ENCODE measurements at regions not wholly inside any gene's neighbourhood (a gene's known extent, or its start where the extent isn't known, plus 50 kb on each side); places are given as distances from the start of the nearest gene placed in this dataset.
"Not testable (repeated sequence)": the region's sequence is repeated elsewhere in the genome, so short reads cannot be mapped to it uniquely, and the experiment has no call there.

DNA sequence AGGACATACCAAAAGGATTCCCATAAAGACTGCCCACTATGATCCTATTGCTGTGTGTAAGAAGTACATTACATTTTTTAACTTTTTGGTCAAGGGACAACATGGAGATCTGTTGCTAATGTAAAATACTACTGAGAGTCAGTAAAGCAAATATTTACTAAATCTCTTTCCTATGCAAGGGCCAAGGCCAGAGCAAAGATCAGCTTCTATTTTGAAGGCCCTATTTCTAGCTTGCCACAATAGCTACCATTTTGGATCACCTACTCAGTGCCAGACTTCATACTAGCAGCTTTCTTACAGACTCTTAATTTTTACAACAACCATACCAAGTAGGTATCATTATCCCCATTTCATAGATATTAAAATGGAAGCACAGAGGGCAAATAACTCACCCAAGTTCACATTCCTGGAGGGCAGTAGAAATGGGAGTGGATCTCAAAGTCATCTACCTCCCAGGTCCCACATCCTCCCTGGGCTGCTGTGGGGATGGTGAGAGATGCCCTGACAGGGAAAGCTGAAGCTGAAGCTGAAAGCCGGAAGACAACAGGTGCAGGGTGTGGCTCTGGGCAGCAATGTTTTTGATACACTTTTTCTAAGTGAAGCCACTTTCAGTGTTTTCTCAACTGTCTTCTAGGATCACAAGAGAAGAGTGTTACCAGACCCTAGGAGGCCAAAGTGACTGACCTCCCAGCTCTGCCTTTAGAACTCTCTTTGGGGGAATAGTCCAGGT lies 321.2 kb downstream of the UBE3D start:
- no peak for DNase-seq

DNA sequence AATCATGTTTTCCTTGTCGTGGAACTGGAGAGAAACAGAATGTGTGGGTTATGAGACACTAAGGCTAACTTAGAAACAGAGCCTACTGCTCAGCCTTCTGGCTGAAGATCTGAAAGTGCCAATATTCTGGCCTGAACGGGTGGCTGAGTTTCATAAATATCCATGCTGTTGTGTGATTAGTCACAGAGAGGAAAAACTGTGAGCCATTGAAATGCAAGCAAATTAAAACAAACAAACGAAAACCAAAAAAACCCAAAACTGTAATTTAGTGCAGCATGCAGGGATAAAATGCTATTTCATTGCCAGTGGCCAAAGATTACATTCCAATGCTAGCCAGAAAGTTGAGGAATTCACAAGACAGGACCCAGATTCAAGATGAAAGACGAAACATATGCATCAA lies 315.1 kb downstream of the UBE3D start:
- DNase-seq: no peak

DNA sequence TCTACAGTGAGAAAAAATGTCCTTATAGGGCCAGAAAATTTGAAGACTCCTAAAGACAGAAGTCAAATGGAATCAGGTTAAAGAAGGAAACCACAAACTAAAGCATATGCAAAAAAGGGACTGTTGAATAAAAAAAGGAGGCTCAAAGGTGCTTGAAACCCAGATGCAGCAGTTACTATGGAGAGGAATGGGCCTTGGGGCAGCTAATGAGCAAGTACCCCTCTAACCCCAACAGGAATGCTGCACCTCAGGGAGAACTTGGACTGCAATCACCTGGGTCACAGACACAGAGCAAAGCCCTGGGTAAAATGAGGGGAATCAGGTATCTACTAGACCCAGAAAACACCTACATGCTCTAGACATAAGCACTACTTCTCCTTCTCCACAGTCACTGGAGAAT lies 313.9 kb downstream of the UBE3D start:
- DNase-seq: no peak

DNA sequence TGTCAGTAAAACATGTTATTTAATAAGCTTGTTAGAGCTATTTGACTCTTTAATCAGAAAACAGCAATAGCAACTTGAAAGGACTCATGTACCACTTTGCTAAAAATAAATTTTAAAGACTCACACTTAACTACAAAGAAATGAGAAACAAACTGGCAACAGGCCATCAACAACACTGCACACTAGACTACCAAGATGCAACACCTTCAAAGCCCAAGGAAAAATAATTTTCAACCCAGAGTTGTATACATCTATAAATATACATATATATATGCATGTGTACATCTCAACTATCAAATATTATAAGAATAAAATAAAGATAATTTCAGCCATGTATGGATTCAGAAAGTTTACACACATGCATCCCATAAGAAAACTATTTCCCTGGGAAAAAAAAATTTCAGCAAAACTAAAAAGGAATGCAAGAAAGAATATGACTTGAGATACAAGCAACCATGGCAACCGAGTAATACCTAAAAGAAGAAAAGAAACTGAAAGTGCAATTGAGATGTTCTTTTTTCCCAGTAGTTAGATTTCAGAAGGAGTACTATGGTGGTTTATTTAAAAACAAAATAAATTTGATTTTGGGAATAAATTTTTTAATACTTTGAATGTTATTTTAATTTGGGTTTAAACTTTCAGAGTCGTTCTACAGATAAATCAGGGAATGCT lies 303.8 kb downstream of the UBE3D start:
- no peak for DNase-seq

DNA sequence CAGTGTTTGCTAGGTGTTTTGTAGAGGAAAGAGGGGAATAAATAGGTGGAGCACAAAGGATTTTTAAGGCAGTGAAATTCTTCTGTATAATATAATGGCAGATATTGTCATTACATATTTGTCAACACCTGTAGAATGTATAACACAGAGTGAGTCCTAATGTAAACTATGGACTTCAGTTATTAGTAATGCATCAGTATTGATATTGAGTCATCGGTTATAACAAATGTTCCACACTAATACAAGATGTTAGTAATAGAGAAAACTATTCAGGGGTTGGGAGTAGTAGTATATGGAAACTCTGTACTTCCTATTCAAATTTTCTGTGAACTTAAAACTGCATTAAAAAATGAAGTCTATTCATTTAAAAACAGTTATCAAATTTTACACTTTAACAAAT lies 299.2 kb downstream of the UBE3D start:
- DNase-seq: no peak

DNA sequence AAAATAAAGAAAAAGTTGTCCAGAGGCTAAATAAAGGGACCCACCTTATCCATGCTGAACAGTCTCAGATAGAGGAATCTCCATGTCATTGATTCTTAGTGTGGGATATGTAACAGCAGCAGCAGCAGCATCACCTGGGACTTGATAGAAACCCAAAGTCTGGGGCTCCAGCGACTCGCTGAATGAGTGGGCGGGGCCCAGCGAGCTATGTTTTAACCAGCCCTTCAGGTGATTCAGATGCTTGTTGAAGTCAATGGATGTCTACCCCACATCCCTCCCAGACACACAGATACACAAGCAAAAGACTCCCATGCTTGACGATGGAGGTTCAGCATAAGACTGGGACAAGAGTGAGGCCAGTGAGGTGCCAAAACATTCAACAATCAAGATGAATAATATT lies 298.6 kb downstream of the UBE3D start:
- DNase-seq: no peak

DNA sequence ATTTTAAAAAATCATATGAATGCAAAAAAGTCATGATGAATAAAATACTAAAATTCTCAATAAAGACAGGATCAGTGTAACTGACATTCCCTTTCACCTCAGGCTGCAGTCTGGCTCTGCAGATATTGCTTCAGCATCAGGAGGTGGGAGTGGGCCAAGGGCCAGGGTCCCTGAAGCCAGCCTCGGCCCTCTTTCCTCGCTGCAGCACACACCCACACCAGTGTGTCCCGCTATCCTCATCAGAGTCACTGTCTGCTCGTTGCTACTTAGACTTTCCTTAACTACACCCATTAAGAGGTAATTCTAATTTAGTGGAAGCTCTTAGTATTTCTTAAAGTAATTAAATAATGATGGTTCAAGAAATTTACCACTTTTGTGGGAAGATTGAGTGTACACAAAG lies 298.2 kb downstream of the UBE3D start:
- DNase-seq: no peak

DNA sequence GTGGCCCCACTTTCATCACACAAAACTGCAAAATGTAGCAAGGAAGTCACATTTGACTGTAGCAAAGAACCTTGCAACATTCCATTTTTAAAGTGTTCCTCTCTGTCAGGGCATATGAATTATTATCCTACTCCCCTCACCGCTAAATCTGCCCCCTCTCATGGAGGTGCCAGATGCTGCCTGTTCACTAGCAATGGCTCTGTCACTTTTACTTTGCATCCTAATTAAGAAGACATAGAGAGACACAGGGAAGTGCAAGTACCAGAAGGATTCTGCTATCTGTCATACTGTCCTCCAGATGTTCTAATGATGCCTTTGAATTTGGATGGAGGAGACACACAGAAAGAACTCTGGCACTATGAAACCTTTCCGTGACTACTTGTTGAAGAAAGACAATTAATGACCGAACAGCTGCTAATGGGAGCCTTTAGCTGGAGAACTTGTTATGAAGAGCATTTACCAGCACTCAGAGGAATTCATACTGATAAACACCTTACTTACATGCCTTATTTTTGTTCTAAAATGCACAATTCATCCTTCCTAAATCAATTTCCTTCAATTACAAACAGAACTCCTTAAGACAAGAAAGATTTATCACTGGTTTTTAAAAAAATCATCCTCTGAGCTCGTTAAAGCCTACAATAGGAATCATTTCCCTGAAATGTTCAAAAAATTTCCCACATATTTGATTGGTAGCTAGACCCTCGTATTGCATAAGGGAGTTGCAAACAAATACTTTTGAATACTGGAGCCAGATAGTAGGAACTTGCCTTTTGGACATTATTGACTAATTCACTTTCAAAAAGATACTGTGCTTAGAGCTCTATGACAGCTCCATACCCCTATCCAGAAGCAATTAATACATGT lies 292.6 kb downstream of the UBE3D start:
- no peak for DNase-seq

DNA sequence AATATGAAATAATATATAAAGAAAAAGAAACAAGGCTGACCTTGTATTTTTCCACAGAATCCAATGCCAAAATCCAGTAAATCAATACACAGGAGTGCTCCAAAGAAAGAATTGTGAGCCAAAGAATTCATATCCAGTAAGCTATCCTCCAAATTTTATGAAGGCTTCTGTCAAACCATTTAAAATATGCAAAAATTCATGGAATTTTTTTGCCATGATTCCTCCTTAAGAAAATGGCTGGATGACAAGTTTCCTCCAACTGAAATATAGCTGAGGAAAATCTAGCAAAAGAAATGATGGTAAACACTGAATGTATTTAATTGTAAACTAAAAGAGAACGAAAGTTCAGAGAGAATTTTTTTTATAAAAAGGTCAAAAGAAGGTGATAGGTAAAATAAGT lies 290.3 kb downstream of the UBE3D start:
- no peak for DNase-seq

DNA sequence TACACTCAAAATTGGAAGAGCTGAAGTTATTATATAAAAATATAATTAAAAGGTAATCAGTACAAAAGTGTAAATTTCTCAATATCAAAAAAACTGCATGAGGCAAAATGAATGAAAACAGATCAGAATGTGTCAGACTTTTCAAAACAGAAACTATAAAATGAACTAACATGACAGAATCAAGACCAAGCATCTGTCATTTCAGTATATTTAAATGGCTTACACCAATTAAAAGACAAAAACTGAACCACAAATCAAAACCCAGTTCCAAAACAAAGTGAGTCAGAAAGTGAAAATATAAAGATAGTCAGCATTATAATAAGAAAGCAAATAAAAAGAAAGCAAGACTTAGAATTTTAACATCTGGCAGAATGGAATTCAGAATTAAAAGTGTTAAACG lies 289.7 kb downstream of the UBE3D start:
- no peak for DNase-seq

DNA sequence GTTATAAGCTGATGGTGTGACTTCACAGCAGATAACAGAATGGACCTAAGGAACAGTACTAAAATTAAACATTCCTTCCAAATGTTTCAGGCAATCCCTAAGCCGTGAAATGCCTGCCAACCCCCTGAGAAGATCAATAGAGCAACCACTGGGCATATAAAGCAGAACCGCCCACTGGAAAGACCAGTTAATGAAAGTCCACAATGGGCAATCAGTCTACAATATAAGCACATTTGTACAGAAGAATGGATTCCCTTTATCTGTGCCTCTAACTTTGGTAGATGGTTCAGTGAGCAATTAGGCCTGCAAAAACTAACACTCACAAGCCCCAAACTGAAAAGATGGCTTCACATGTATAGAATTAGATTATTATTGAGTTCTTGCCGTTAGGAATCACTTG lies 286.6 kb downstream of the UBE3D start:
- DNase-seq: no peak

DNA sequence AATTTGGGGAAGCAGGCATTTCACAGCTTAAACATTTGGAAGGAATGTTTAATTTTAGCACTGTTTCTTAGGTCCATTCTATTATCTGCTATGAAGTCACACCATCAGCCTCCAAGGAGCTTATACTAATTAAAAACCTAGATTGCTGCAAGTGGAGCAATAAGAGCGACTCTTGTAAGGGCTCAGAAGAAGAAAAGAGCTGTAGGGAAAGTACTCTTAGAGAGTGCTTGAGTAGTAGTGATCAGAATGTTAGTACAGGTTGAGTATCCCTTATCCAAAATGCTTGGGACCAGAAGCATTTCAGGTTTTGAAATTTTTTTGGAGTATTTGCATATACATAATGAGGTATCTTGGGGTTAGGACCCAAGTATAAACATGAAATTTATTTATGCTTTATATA lies 285.3 kb downstream of the UBE3D start:
- DNase-seq: no peak

DNA sequence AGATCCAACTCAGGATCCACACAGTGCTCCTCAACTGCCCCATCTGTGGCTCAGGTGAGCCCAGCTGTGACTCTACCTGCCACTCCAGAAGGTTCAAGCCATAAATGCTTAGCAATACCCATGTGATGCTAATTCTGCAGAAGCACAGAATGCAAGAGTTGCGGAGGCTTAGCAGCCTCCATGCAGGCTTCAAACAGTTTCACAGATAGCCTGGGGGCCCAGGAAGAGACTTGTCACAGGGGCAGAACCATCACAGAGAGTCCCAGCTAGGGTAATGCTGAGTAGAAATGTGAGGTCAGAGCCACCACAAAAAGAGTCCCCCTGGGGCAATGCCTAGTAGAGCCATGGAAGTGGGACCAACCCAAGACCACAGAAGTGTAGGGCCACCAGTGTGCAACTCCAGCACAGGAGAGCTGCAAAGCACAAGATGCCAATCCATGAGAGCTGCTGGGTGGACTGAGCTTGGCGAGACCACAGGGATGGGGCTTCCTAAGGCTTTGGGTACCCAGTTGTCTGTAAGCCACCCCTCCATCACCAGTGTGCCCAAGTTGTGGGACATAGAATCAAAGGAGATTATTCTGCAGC lies 283.9 kb downstream of the UBE3D start:
- no peak for DNase-seq

DNA sequence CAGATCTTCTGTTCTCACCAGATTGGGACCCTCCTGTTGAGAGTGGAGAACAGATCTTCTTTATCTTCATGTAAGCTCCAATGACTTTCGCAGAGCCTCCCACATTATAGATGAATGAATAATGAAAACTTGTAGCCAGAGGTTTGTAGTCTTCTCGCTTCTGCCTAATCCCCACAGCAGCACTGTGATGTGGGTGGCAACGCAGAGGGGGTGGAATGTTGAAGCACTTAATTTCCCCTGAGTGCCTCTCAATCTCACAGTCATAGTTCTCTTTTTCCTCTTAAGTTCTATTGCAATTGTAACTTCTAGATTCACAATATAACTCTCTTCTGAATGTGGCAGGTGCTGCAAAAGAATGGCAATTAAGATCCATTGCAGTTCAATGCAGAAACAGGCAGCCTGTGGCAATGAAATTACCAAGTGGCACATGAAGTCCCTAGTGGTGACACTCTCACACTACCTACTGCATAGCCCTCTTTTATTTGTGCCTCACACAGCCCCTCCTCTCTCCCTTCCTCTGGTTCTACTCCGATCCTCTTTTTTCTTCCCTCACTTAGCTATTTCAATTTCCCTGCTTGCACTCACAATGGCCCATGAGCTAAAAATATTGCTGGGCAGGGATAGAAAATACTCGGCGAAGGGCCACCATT lies 281.9 kb downstream of the UBE3D start:
- DNase-seq: no peak

DNA sequence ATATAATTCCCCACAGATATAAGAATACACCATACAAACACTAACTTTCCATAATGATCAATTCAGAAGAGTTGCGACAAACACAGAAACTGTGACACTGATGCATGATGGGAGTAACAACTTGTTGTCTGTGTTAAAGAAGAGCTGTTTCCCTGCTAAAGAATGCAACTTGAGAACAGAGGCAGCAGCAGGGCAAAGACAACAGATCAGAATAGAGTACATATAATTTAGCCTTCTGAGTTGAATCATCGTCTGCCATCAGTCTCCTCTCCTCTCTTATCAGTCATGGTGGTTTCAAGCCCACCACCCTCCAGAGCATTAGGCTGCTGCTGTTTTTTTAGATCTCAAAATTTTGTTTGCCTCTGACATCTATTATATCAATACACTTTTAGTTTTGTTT lies 280.4 kb downstream of the UBE3D start:
- no peak for DNase-seq

DNA sequence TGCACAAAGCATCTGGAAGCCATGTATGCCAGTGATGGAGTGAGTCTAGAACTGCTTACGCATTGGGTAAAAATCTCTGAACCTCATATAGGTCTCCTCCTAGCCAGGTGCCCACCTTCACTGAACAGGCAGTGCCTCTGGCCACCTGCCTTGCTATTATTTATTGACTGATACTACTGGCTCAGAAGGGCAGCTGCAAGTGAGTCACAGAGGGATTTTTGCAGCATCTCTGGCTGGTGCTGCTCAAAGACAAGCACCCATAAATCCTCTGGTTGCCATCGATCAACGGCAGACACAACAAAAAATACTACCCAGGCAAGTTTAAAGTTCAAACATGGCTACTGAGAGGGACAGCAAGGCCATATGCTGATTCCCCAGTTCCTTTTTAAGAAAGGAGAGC lies 279.4 kb downstream of the UBE3D start:
- DNase-seq: no peak

DNA sequence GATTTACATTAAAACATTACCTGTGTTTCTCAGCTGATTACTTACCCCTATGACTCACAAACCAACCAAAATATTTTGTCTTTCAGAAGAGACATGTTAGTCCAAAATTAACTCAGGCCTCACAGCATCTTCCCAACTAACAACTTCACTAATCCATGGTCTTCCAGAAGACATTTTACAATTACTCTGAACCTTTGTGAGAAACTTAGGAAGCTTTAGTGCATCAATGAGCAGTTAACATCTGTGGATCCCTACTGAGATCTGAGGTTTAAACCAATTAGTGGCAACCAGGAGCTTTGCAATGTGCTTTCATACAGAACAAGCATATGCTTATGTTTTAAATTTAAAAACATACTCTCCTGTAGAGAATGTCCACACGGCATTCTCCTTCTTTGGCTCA lies 269.7 kb downstream of the UBE3D start:
- no peak for DNase-seq

DNA sequence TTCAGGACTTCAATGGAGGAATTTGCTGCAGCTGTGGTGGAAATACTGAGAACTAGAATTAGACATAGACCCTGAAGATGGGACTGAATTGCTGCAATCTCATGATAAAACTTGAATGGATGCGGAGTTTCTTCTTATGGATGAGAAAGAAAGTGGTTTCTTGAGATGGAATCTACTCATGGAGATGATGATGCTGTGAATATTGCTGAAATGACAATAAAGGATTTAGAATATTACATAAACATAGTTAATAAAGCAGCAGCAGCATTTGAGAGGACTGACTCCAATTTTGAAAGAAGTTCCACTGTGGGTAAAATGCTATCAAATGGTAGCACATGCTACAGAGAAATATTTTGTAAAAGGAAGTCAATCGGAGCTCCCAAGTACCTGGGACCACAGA lies 264.6 kb downstream of the UBE3D start:
- no peak for DNase-seq

DNA sequence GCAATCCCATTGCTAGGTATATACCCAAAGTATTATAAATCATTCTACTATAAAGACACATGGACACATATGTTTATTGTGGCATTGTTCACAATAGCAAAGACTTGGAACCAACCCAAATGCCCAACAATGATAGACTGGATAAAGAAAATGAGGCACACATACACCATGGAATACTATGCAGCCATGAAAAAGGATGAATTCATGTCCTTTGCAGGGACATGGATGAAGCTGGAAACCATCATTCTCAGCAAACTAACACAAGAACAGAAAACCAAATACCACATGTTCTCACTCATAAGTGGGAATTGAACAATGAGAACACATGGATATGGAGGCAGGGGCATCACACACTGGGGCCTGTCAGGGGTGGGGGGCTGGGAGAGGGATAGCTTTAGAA lies 249.4 kb downstream of the UBE3D start:
- not testable (repeated sequence) for DNase-seq

DNA sequence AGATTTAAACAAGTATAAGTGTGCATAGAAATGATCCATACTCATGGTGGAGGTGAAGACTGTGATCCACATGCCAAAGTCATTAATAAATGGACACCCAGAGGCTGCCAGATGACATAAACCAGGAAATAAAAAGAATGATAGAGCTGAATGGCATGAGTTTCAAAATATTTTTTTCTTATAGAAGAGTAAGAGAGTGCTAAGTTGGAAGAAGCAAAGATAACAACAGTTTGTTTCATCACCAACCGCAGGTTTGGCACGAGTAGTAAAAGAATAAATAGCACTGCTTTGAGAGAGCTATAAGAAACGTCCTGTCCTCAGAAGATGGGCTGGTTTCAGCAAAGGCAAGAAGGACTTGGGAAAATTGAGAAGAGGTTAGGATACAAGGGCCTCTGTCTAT lies 246.9 kb downstream of the UBE3D start:
- DNase-seq: no peak

DNA sequence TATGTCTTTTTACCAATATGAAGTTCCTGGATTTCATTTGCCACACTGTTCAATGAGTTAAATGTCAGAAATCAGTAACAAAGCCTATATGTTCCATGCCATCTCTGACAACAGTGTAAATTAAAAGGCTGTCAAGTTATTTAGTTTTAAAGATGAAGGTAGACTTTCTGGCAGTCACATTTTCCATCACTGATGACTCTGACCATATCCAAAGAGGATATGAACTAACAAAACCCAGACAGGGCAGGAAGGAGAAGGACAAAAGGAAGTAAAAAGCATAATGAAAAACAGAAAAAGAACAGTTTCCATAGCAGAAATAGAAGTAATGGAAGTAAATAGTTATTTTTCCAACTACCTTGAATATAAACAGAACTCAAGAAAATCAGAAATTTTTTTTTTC lies 242.3 kb downstream of the UBE3D start:
- no peak for DNase-seq

DNA sequence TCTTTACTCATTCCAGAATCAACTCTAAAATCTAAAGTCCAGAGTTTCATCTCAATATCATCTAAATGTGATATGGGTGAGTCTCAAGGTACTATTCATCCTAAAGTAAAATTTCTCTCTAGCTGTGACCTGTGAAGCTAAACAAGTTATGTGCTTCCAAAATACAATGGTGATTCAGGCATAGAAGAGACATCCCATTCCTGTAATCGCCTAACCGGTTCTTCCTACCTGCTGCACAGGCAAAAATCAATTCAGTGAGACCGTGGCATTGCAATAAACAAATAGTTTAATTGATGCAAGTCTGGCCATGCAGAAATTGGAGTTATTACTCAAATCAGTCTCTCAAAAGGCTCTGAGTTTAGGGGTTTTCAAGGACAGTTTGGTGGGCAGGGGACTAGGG lies 232.8 kb downstream of the UBE3D start:
- no peak for DNase-seq

DNA sequence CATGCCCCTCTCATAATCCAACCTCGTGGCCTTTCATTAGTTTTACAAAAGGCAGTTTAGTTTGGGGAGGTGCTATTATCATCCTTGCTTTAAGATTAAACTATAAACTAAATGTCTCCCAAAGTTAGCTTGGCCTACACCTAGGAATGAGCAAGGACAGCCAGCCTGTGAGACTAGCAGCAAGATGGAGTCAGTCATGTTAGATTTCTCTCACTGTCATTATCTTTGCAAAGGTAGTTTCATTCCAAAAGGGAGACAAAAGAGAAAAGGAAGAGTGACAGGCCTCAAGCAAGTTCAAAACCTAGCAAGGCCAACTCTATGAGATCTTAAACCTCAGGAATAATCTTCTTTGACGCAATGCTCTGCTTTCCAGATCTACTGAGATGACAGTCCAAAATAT lies 232.2 kb downstream of the UBE3D start:
- DNase-seq: no peak

Measured in NCI-H2029 treated with DMSO at 0.1 percent for 48 hours (cell line).